Activated T-cell treated with anti-CD3 and anti-CD28 coated beads, Interleukin-2, amount 50 U/mL, for 24 hours (primary cell): ENCODE measurements at regions not wholly inside any gene's neighbourhood (a gene's known extent, or its start where the extent isn't known, plus 50 kb on each side); places are given as distances from the start of the nearest gene placed in this dataset.

ENCODE experiments used
- DNase-seq: peaks from one replicate; pipeline ENCODE4 v3.0.0-alpha.2; 2020
- H3K27ac Mint-ChIP-seq: 2 replicates; pipeline ENCODE4 v1.8.0; 2020; ENCODE audit warnings: mild to moderate bottlenecking, mixed read lengths
- H3K27me3 Mint-ChIP-seq: 2 replicates; pipeline ENCODE4 v1.8.0; 2020; ENCODE audit warnings: mixed read lengths
- H3K36me3 Mint-ChIP-seq: 2 replicates; pipeline ENCODE4 v1.8.0; 2020; ENCODE audit warnings: low read depth, mixed read lengths
- H3K4me1 Mint-ChIP-seq: 2 replicates; pipeline ENCODE4 v1.8.0; 2020; ENCODE audit warnings: low read depth, mixed read lengths
- H3K4me3 Mint-ChIP-seq: 2 replicates; pipeline ENCODE4 v1.8.0; 2020; ENCODE audit warnings: mild to moderate bottlenecking, moderate library complexity, mixed read lengths
- H3K9me3 Mint-ChIP-seq: 2 replicates; pipeline ENCODE4 v1.8.0; 2020; ENCODE audit warnings: mixed read lengths

DNA sequence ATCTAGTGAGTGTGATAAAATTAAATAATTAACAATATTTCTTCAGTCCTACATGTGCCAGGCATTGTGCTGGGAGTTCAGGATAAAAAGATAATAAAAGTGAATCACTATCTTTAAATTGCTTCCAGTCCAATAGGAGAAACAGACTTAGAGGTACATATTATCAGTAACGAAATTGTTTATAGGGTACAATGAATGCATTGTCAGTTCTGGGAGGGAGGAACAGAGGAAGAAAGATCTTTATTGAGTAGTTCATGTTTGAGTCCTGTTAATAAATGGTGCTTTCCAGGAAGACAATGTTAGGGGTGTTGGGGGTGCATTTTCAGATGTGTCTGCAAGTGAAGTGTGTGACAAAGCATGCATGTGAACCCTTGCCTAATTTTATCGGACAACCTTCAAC is 183.1 kb downstream of the OGFRL1 start:
- H3K4me1 Mint-ChIP-seq = no peaks in the 10 kb centered on the region
- H3K27me3 Mint-ChIP-seq = no peaks in the 10 kb centered on the region
- no peaks in the 10 kb centered on the region for H3K36me3 Mint-ChIP-seq
- DNase-seq = no peak
- no peak overlapping the region for H3K4me3 Mint-ChIP-seq
- no peaks in the 10 kb centered on the region for H3K9me3 Mint-ChIP-seq
- no peak overlapping the region for H3K27ac Mint-ChIP-seq

DNA sequence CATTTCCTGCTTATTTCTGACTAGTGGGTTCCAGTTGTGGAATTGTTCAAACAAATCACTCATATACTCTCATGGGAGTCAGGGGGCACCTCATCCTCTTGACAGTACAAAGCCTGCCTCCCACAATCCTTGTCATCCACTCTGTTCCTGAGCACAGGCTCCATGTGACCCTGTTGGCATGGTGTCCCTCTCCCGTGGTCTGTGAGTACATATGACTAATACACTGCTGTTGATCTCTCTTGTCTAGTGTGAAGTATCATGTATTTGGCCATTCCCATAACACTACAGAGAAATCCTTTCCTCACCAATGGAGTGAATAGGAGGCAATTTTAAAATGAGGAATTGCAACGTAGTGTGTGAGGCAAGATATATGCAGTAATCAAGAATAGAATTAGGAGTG is 185.3 kb downstream of the OGFRL1 start:
- H3K36me3 Mint-ChIP-seq = no peaks in the 10 kb centered on the region
- no peak for DNase-seq
- H3K9me3 Mint-ChIP-seq = no peaks in the 10 kb centered on the region
- H3K27me3 Mint-ChIP-seq = no peaks in the 10 kb centered on the region
- H3K27ac Mint-ChIP-seq = no peak overlapping the region
- peaks cover 2% of the 10 kb centered on the region for H3K4me1 Mint-ChIP-seq
- no peak overlapping the region for H3K4me3 Mint-ChIP-seq

DNA sequence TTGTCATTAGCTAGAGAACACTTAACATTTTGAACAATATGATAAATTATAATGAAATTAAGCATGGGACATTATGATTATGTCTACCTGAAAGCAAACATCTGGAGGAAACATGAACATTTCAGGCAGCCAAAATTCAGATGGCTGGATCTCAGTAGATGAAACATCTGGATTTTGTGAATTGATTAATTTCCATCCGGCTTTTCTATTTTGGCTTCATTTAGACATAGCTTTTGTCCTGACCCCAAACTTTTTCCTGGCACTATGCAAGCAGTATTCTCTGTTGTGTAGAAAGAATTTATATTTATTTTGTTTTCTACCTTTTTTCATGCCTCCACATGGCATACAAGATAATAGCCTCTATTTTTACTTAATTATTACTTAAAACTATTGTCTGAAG is 186.3 kb downstream of the OGFRL1 start:
- DNase-seq = no peak
- H3K4me1 Mint-ChIP-seq = peaks cover 2% of the 10 kb centered on the region
- H3K27me3 Mint-ChIP-seq = no peaks in the 10 kb centered on the region

DNA sequence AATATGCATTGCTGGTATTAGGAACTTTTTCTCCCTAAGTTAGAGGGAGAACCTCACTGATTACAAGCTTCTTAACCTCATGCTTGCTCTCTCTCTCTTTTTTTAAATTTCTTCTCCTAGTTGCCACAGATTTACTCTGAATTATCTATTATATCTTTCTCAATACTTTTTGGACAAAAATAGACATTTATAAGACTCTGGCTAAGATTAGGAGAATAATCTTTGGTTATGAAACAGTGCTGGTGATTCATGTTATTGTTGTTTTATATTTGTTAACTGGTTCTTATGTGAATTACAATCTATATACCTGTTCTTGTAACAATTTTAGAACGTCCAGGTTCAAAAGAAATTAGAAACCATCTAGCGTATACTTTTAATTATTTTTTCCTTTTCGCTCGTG is 187.8 kb downstream of the OGFRL1 start:
- Mint-ChIP-seq H3K9me3 (no peaks in the 10 kb centered on the region), H3K4me3 (no peak overlapping the region), H3K36me3 (no peaks in the 10 kb centered on the region), H3K27ac (no peak overlapping the region), H3K4me1 (peaks cover 2% of the 10 kb centered on the region), H3K27me3 (no peaks in the 10 kb centered on the region)
- no peak for DNase-seq

More for the DNA sequence above, 186.3 kb downstream of the OGFRL1 start:
- H3K4me3 Mint-ChIP-seq = no peak overlapping the region
- no peak overlapping the region for H3K27ac Mint-ChIP-seq
- no peaks in the 10 kb centered on the region for H3K9me3 Mint-ChIP-seq
- no peaks in the 10 kb centered on the region for H3K36me3 Mint-ChIP-seq

DNA sequence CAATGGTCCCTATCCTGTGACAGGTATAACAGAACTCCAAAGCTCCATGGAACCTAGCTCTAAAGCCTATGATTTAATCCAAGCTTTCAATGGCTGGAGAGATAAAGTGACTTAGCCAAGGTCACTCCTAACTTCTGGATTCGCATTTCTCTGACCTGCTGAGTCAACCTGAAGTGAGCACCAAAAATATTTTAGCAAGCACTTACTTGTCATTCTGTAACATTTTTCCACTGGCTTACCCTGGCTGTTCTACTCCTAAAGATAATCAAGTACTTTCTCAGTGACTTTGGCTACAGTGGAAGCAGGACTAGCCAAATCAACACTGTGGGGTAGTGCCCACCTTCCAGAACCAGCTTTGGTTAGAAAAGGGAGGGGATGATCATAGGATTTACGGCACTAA is 188.3 kb downstream of the OGFRL1 start:
- no peaks in the 10 kb centered on the region for H3K9me3 Mint-ChIP-seq
- H3K36me3 Mint-ChIP-seq = no peaks in the 10 kb centered on the region
- DNase-seq = no peak
- no peak overlapping the region for H3K4me3 Mint-ChIP-seq
- H3K27me3 Mint-ChIP-seq = no peaks in the 10 kb centered on the region
- H3K4me1 Mint-ChIP-seq = peaks cover 2% of the 10 kb centered on the region
- H3K27ac Mint-ChIP-seq = no peak overlapping the region

DNA sequence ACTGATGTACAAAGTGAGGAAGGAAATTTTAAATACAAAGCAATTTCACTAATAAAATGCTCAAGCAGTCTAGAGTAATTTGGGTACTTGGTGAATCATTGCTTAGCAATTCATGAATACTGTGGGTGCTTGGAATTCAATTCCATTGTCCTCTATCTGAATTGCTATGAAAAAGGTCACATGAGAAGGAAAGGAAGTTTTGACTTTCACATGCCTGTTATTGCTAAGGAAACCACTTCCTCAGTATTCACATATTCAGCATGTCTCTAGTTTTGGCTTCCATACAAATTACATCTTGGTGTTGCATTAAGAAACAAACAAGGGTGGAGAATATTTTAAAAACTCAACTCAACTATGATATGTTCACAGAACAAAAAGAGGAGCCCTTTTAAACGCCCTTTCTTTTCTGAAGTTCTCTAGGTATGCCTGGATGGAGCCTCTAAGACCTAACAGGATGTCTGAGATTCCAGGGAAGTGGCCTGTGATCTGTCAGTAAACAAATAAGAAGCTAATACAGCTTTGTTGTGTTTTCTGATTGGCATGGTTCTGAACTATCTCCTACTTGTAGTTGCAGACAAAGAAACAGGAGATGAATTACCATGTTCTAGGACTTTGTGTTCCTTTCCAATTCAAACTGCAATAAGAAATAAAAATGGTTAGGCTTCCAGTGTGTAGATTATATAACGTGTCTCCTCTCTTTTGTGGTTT is 190.4 kb downstream of the OGFRL1 start:
- H3K27me3 Mint-ChIP-seq = peaks cover 3% of the 10 kb centered on the region
- H3K4me1 Mint-ChIP-seq = peaks cover 2% of the 10 kb centered on the region
- no peaks in the 10 kb centered on the region for H3K9me3 Mint-ChIP-seq
- H3K27ac Mint-ChIP-seq = no peak overlapping the region
- no peak overlapping the region for H3K4me3 Mint-ChIP-seq
- H3K36me3 Mint-ChIP-seq = no peaks in the 10 kb centered on the region
- DNase-seq = no peak

DNA sequence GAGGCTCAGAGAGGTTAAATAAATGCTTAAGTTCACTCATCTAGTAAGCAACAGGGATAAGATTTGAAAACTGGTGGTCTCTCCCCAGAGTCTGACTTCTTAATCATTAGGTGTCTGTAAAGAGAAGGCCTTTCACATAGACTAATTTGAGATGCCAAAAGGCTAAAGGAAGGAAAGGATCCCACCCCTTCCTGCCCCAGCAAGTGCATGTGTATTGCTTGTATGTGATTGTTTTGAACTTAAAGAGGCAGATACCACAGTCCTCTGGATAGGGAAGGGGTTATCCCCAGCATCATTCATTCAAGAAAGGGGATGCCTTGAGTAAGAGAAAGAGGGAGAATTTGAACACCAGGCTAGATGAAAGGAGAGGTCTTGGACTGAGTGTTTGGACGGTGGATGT is 192.0 kb downstream of the OGFRL1 start:
- H3K9me3 Mint-ChIP-seq = no peaks in the 10 kb centered on the region
- no peak overlapping the region for H3K27ac Mint-ChIP-seq
- H3K36me3 Mint-ChIP-seq = no peaks in the 10 kb centered on the region
- DNase-seq = no peak
- no peak overlapping the region for H3K4me3 Mint-ChIP-seq
- H3K4me1 Mint-ChIP-seq = peaks cover 2% of the 10 kb centered on the region
- H3K27me3 Mint-ChIP-seq = peaks cover 3% of the 10 kb centered on the region

DNA sequence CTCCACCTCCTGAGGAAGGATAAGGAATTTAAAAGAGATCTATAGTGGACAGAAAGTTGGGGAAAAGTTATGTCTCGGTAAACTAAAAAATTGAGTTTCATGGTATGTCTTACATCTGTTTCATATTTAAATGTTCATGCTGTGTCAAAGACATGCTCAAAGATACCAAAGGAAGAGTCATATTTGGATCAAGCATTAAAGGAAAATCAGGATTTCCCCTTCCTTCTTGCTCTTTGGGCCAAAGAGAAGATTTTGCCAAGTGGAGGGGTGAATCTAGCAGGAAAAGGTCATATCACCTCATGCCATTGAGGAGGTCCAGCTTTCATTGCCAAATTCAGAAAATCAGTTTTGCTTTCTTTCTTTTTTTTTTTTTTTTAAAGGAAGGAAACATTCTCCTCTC is 192.4 kb downstream of the OGFRL1 start:
- H3K4me3 Mint-ChIP-seq = no peak overlapping the region
- no peaks in the 10 kb centered on the region for H3K9me3 Mint-ChIP-seq
- H3K4me1 Mint-ChIP-seq = peaks cover 2% of the 10 kb centered on the region
- DNase-seq = no peak
- H3K27me3 Mint-ChIP-seq = peaks cover 3% of the 10 kb centered on the region
- no peak overlapping the region for H3K27ac Mint-ChIP-seq
- no peaks in the 10 kb centered on the region for H3K36me3 Mint-ChIP-seq

DNA sequence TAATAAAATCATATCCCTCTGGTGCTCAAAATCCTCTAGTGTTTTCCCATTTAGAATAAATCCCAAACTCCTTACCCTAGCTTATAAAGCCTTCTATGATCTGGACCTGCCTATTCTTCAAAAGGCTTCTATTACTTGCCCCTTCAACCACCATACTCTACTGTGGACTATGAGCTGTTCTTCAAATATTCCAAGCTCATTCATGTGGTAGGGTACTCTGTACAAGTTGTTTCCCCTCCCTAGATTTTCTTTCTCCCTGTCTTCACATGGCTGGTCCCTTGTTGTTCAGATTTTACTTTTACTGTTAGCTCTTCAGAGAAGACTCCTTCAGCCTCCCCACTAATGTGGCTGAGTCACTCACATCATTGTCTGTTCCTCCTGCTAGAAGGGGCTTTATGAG is 193.2 kb downstream of the OGFRL1 start:
- Mint-ChIP-seq H3K36me3 (no peaks in the 10 kb centered on the region), H3K4me1 (peaks cover 2% of the 10 kb centered on the region), H3K27me3 (peaks cover 3% of the 10 kb centered on the region), H3K9me3 (no peaks in the 10 kb centered on the region), H3K27ac (no peak overlapping the region), H3K4me3 (no peak overlapping the region)
- DNase-seq = no peak

DNA sequence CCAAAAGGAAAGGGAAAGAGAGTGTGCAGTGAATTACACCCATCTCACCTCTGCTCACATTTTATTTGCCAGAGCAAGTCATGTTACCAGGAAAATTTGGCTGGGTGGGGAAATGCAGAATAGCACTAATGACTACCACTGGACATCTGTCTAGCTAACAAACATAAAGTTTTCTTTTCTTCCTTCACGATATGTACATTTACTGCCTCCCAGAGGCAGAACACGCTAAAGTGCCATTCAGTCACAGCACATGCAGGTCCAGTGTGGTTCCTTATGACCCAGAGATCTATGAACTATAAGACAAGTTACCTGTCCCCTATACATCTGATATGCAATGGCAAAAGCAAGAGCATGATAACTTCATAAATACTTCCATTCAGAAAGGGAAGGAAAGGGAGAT is 194.1 kb downstream of the OGFRL1 start:
- no peak for DNase-seq
- Mint-ChIP-seq H3K27me3 (peaks cover 3% of the 10 kb centered on the region), H3K27ac (no peak overlapping the region), H3K36me3 (no peaks in the 10 kb centered on the region), H3K4me3 (no peak overlapping the region), H3K4me1 (peaks cover 2% of the 10 kb centered on the region), H3K9me3 (no peaks in the 10 kb centered on the region)

DNA sequence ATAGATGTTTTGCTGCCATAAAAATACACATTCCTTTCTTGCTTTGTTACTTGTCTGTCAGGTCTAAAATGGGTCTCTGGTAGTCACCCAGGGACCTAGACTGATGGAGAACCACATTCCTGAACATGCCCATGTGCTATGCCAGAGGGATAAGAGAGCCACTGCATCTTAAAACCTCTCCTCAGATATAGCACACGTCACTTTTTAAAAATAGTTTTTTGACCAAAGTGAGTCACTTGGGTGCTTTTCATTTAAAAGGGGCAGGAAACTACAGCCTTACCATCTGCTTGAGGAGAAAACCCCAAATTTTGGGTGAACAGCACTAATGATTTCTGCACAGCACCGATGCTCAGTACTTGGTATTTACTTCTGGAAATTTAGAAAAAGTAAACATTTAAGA is 197.8 kb downstream of the OGFRL1 start:
- Mint-ChIP-seq H3K4me1 (no peaks in the 10 kb centered on the region), H3K27ac (no peak overlapping the region), H3K27me3 (peaks cover 3% of the 10 kb centered on the region), H3K9me3 (no peaks in the 10 kb centered on the region), H3K4me3 (no peak overlapping the region), H3K36me3 (no peaks in the 10 kb centered on the region)
- no peak for DNase-seq

DNA sequence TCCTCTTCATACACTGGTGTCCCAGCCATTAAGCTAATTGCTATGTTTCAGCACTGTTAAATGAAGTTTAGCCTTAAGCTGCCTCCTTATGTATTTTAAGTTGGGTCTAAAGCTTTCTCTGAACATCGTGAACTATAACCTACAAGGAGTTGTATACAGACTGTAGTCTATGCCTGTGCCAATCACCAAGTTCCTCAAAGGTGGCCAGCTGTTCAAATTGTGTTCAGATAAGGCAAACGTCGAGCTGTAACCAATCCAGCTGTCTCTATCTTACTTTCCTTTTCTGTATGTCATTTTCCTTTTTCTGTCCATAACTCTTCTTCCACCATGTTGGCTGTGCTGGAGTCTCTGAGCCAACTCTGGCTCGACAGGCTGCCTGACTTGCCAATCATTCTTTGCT is 199.6 kb downstream of the OGFRL1 start:
- Mint-ChIP-seq H3K27ac (no peak overlapping the region), H3K9me3 (no peaks in the 10 kb centered on the region), H3K4me1 (no peaks in the 10 kb centered on the region), H3K4me3 (no peak overlapping the region), H3K36me3 (no peaks in the 10 kb centered on the region), H3K27me3 (peaks cover 3% of the 10 kb centered on the region)
- DNase-seq = no peak

DNA sequence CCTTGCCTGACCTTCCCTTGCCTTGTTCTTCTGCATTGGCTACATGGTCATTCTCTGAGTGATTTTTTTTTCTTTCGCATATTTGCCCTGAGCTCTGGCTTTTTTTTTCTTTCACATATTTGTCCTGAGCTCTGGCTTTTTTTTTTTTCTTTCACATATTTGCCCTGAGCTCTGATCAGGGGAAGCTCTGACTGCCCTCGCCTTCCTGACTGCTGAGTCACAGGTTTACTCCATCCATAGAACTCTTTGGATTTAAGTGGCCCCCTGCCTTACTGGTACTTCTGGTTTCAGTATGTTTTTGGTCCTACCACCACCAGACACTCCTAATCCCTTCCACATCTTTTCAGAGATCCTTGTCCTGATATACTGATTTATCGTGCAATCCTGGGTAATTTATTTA is 201.1 kb downstream of the OGFRL1 start:
- Mint-ChIP-seq H3K4me3 (no peak overlapping the region), H3K36me3 (no peaks in the 10 kb centered on the region), H3K9me3 (no peaks in the 10 kb centered on the region), H3K27ac (no peak overlapping the region), H3K4me1 (no peaks in the 10 kb centered on the region), H3K27me3 (peaks cover 3% of the 10 kb centered on the region)
- no peak for DNase-seq

DNA sequence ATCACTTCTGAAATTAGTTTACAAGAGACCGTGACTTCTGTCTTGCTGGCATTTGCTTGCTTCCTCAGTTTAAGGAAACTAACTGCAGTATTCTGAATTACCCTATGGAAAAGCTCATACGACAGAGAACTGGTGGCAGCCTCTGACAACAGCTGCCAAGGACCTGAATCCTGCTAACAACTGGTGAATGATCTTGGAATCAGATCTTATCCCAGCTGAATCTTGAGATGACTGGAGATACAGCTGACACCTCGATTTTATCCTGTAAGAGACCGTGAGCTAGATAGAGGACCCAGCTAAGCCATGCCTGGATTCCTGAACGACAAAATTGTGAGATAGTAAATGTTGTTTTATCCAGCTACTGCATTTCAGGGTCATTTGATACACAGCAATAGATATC is 202.3 kb downstream of the OGFRL1 start:
- H3K36me3 Mint-ChIP-seq = no peaks in the 10 kb centered on the region
- H3K4me3 Mint-ChIP-seq = no peak overlapping the region
- H3K27ac Mint-ChIP-seq = no peak overlapping the region
- no peaks in the 10 kb centered on the region for H3K9me3 Mint-ChIP-seq
- DNase-seq = no peak
- H3K4me1 Mint-ChIP-seq = no peaks in the 10 kb centered on the region
- peaks cover 3% of the 10 kb centered on the region for H3K27me3 Mint-ChIP-seq

DNA sequence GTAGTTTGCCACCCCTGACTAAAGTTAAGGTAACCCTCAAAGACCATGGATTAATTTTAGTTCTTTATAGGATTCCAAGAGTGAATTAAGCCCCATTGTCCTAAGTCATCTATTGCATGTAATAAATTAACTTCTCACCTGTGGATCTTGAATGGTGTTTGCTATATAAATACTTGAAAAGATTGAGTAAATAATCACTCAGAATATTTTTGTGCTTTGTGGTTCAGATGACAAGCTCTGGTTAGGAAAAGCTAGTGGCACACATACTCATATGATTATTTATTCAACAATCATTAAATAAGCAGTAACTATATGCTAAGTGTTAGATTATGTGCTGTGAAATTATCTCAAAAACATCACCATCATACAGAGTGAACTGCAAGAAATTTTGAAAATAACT is 203.2 kb downstream of the OGFRL1 start:
- H3K4me1 Mint-ChIP-seq = peaks cover 9% of the 10 kb centered on the region
- H3K27me3 Mint-ChIP-seq = peaks cover 3% of the 10 kb centered on the region
- no peaks in the 10 kb centered on the region for H3K36me3 Mint-ChIP-seq
- no peak for DNase-seq
- H3K27ac Mint-ChIP-seq = no peak overlapping the region
- H3K4me3 Mint-ChIP-seq = no peak overlapping the region
- no peaks in the 10 kb centered on the region for H3K9me3 Mint-ChIP-seq

DNA sequence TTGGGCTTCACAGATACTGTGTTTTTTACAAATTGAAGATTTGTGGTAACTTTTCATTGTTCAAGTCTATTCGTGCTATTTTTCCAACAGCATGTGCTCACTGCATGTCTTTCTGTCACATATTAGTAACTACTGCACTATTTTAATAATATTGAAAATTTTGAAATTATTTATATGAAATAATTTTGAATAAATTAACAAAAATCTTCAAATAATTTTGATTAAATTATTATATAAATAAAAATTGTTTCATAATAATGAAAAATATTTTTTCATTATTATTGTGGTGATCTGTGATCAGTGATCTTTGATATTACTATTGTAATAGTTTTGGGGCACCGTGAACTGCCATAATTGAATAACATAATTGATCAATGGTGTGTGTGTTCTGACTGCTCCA is 204.1 kb downstream of the OGFRL1 start:
- DNase-seq = no peak
- Mint-ChIP-seq H3K9me3 (no peaks in the 10 kb centered on the region), H3K36me3 (no peaks in the 10 kb centered on the region), H3K4me1 (peaks cover 9% of the 10 kb centered on the region), H3K27ac (no peak overlapping the region), H3K27me3 (peaks cover 3% of the 10 kb centered on the region), H3K4me3 (no peak overlapping the region)
